ENCODE measurements at regions not wholly inside any gene's neighbourhood (a gene's known extent, or its start where the extent isn't known, plus 50 kb on each side); places are given as distances from the start of the nearest gene placed in this dataset.
"Not testable (repeated sequence)": the region's sequence is repeated elsewhere in the genome, so short reads cannot be mapped to it uniquely, and the experiment has no call there.

GRCh38 chr11:112343368-112344039 is 82.8 kb upstream of the PLET1 start:
- TF ChIP-seq, protein P1, sequence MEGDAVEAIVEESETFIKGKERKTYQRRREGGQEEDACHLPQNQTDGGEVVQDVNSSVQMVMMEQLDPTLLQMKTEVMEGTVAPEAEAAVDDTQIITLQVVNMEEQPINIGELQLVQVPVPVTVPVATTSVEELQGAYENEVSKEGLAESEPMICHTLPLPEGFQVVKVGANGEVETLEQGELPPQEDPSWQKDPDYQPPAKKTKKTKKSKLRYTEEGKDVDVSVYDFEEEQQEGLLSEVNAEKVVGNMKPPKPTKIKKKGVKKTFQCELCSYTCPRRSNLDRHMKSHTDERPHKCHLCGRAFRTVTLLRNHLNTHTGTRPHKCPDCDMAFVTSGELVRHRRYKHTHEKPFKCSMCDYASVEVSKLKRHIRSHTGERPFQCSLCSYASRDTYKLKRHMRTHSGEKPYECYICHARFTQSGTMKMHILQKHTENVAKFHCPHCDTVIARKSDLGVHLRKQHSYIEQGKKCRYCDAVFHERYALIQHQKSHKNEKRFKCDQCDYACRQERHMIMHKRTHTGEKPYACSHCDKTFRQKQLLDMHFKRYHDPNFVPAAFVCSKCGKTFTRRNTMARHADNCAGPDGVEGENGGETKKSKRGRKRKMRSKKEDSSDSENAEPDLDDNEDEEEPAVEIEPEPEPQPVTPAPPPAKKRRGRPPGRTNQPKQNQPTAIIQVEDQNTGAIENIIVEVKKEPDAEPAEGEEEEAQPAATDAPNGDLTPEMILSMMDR (IDR thresholded peaks at IDR 0.05; ENCODE audit: insufficient read depth, low read depth, low read length, missing control alignments), result no peak
- no peak overlapping the region for H3K4me3 ChIP-seq (ENCODE audit: low read depth, low read length)
- DNase-seq (ENCODE audit: low read depth), result no peak

GRCh38 chr11:112344040-112344413 is 83.4 kb upstream of the PLET1 start:
- TF ChIP-seq, protein P1 (IDR thresholded peaks at IDR 0.05; ENCODE audit: insufficient read depth, low read depth, low read length, missing control alignments), result no peak
- DNase-seq (ENCODE audit: low read depth), result no peak
- H3K4me3 ChIP-seq (ENCODE audit: low read depth, low read length), result no peak overlapping the region

- no peak for DNase-seq (ENCODE audit: low read depth)
- TF ChIP-seq, protein P1 (IDR thresholded peaks at IDR 0.05; ENCODE audit: insufficient read depth, low read depth, low read length, missing control alignments), result no peak
- no peak overlapping the region for H3K4me3 ChIP-seq (ENCODE audit: low read depth, low read length)
Observed at GRCh38 chr11:112345166-112345565, 84.5 kb upstream of the PLET1 start.

DNA sequence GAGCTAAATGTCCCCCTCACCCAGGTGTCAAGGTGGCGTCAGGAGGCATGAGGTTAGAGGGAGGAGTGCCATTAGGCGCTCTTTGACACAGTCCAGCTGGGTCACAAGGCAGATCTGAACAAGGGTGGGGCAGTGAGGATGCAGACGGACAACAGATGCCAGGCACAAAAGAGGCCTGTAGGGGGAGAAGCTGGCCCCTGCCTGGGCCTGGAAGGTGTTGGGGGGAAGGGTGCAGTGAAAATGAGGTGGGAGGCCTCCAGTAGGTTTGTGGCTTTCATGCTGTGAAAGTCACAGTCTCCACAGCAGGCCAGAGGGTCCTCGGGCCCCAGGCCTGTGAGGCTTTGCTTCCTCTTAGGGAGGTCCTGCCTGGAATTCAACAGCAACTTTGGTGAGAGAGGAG is 85.0 kb upstream of the PLET1 start:
- DNase-seq (ENCODE audit: low read depth), result no peak
- H3K4me3 ChIP-seq (ENCODE audit: low read depth, low read length), result no peak overlapping the region
- TF ChIP-seq, protein P1 (IDR thresholded peaks at IDR 0.05; ENCODE audit: insufficient read depth, low read depth, low read length, missing control alignments), result no peak

- no peak overlapping the region for H3K4me3 ChIP-seq (ENCODE audit: low read depth, low read length)
- no peak for DNase-seq (ENCODE audit: low read depth)
- TF ChIP-seq, protein P1 (IDR thresholded peaks at IDR 0.05; ENCODE audit: insufficient read depth, low read depth, low read length, missing control alignments), result no peak
Observed at GRCh38 chr11:112346586-112346985, 85.9 kb upstream of the PLET1 start.

- DNase-seq (ENCODE audit: low read depth), result no peak
- H3K4me3 ChIP-seq (ENCODE audit: low read depth, low read length), result no peak overlapping the region
- TF ChIP-seq, protein P1 (IDR thresholded peaks at IDR 0.05; ENCODE audit: insufficient read depth, low read depth, low read length, missing control alignments), result no peak
Observed at GRCh38 chr11:112348480-112349029, 87.9 kb upstream of the PLET1 start.

DNA sequence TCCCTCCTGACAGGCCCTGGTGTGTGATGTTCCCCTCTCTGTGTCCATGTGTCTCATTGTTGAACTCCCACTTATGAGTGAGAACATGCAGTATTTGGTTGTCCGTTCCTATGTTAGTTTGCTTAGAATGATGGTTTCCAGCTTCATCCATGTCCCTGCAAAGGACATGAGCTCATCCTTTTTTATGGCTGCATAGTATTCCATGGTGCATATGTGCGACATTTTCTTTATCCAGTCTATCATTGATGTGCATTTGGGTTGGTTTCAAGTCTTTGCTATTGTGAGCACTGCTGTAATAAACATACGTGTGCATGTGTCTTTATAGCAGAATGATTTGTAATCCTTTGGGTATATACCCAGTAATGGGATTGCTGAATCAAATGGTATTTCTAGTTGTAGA is 90.8 kb upstream of the PLET1 start:
- DNase-seq (ENCODE audit: low read depth); H3K4me3 ChIP-seq (ENCODE audit: low read depth, low read length): not testable (repeated sequence)
